GM23338 (cell line): ENCODE measurements at regions not wholly inside any gene's neighbourhood (a gene's known extent, or its start where the extent isn't known, plus 50 kb on each side); places are given as distances from the start of the nearest gene placed in this dataset.

Source experiments
- EZH2 ChIP-seq: fragments of 200-600 bp; sonication (generic); IDR thresholded peaks from one replicate; pipeline ENCODE4 v1.8.0; 2017; ENCODE audit warnings: antibody characterized with exemption, mild to moderate bottlenecking, low read depth; ENCODE audit not compliant: unreplicated experiment
- POLR2AphosphoS5 ChIP-seq: IDR thresholded peaks from 2 replicates; pipeline ENCODE4 v1.6.1; 2016; ENCODE audit warnings: antibody characterized with exemption, low read depth
- TF ChIP-seq, protein P1 (sequence below), 2 experiments: fragments of 200-600 bp in 1 of 2; sonication (generic) in 1 of 2; conservative IDR thresholded peaks; 2 replicates each; pipeline versions ENCODE4 v1.5.1 to v1.6.1; 2016 to 2017; ENCODE audit warnings: antibody characterized with exemption in 2 of 2, low read depth in 2 of 2, mild to moderate bottlenecking in 2 of 2, moderate library complexity in 1 of 2
- TF ChIP-seq, protein P2 (sequence below): IDR thresholded peaks from one replicate; pipeline ENCODE4 v1.6.1; 2018; ENCODE audit warnings: antibody characterized with exemption; ENCODE audit not compliant: unreplicated experiment

DNA sequence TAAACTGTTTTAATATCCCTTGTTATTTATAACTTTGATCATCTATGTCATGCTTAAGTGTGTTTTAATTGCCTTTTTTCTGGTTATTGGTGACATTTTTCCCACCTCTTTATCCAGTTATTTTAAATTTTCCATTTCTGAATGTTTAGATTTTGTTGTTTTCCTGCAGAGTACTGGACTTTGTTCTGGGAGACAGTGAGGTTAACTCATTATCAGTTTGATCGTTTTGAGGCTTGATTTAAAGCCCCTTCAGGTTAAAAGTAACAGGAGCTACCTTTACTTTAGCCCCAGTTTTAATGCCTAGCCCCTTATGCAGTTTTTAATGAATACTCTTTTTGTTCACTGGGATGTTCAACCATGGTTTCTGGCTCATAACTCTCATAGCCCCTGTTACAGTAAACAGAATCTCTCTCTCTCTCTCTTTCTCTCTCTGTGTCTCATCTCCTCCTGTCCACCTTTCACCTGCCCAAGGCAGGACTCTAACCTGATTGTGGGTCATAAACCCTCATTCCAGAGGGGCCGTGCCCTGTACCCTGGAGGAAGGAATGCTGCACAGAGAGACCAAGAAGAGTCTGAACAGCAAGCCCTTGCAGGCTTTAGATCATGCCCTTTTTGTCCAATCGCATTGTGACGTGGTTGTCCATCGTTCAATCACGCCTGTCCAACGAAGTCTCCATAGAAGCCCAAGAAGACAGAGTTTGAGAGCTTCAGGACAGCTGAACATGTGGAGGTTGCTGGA lies 91.8 kb upstream of the WDR72 start:
- TF ChIP-seq, protein P1, sequence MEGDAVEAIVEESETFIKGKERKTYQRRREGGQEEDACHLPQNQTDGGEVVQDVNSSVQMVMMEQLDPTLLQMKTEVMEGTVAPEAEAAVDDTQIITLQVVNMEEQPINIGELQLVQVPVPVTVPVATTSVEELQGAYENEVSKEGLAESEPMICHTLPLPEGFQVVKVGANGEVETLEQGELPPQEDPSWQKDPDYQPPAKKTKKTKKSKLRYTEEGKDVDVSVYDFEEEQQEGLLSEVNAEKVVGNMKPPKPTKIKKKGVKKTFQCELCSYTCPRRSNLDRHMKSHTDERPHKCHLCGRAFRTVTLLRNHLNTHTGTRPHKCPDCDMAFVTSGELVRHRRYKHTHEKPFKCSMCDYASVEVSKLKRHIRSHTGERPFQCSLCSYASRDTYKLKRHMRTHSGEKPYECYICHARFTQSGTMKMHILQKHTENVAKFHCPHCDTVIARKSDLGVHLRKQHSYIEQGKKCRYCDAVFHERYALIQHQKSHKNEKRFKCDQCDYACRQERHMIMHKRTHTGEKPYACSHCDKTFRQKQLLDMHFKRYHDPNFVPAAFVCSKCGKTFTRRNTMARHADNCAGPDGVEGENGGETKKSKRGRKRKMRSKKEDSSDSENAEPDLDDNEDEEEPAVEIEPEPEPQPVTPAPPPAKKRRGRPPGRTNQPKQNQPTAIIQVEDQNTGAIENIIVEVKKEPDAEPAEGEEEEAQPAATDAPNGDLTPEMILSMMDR (conservative IDR thresholded peaks at IDR 0.05; ENCODE audit: low read depth in 2 of 2), result no peak
- no peak for TF ChIP-seq EZH2
- TF ChIP-seq, protein P2, sequence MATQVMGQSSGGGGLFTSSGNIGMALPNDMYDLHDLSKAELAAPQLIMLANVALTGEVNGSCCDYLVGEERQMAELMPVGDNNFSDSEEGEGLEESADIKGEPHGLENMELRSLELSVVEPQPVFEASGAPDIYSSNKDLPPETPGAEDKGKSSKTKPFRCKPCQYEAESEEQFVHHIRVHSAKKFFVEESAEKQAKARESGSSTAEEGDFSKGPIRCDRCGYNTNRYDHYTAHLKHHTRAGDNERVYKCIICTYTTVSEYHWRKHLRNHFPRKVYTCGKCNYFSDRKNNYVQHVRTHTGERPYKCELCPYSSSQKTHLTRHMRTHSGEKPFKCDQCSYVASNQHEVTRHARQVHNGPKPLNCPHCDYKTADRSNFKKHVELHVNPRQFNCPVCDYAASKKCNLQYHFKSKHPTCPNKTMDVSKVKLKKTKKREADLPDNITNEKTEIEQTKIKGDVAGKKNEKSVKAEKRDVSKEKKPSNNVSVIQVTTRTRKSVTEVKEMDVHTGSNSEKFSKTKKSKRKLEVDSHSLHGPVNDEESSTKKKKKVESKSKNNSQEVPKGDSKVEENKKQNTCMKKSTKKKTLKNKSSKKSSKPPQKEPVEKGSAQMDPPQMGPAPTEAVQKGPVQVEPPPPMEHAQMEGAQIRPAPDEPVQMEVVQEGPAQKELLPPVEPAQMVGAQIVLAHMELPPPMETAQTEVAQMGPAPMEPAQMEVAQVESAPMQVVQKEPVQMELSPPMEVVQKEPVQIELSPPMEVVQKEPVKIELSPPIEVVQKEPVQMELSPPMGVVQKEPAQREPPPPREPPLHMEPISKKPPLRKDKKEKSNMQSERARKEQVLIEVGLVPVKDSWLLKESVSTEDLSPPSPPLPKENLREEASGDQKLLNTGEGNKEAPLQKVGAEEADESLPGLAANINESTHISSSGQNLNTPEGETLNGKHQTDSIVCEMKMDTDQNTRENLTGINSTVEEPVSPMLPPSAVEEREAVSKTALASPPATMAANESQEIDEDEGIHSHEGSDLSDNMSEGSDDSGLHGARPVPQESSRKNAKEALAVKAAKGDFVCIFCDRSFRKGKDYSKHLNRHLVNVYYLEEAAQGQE, result no peak
- no peak for TF ChIP-seq POLR2AphosphoS5
